Panc1 (cell line): ENCODE measurements at regions not wholly inside any gene's neighbourhood (a gene's known extent, or its start where the extent isn't known, plus 50 kb on each side); places are given as distances from the start of the nearest gene placed in this dataset.

Source experiments
- ATAC-seq: fragments of 200-7000 bp; cut with Tn5 transposase; 2 replicates; pipeline ENCODE4 v1.9.1; 2020; ENCODE audit warnings: mild to moderate bottlenecking, moderate library complexity
- BruUV-seq: library from RNA; stranded (reverse); fragments of 400-500 nt; replicated peaks from 2 replicates; lab custom pipeline; 2021; lab: Mats Ljungman, UMichigan
- CTCF ChIA-PET: fragments of 300-600 bp; sonication (Branson Sonifier 250); formaldehyde crosslinking; loops from one replicate; lab custom pipeline; 2022; ENCODE audit warnings: antibody characterized with exemption; lab: Charles Lee
- POLR2A ChIA-PET: fragments of 300-600 bp; sonication (Branson Sonifier 250); formaldehyde crosslinking; loops from one replicate; lab custom pipeline; 2022; ENCODE audit warnings: antibody characterized with exemption; lab: Charles Lee
- DNase-seq: peaks from one replicate; pipeline ENCODE4 v3.0.0-alpha.2; 2010; ENCODE audit warnings: low read depth, low spot score
- H3K27ac ChIP-seq: 2 replicates; pipeline ENCODE4 v1.5.1; 2011; ENCODE audit warnings: mild to moderate bottlenecking, low read length, inconsistent platforms
- H3K27me3 ChIP-seq: fragments of 200-500 bp; sonication (Bioruptor generic); 2 replicates; pipeline ENCODE4 v1.6.0; 2014; ENCODE audit warnings: low read length, inconsistent platforms; ENCODE audit not compliant: control insufficient read depth, insufficient read depth
- H3K36me3 ChIP-seq: fragments of 200-500 bp; sonication (Bioruptor generic); 2 replicates; pipeline ENCODE4 v1.5.1; 2014; ENCODE audit warnings: inconsistent platforms, mild to moderate bottlenecking, low read length, moderate library complexity; ENCODE audit not compliant: control insufficient read depth, insufficient read depth
- H3K4me1 ChIP-seq: 2 replicates; pipeline ENCODE4 v1.5.1; 2011; ENCODE audit warnings: inconsistent platforms, mild to moderate bottlenecking, low read length, moderate library complexity; ENCODE audit not compliant: control insufficient read depth, insufficient read depth
- H3K4me3 ChIP-seq, 2 experiments: 2 replicates each; pipeline ENCODE4 v1.5.1; 2011 to 2012; ENCODE audit warnings: low read depth in 2 of 2, low read length in 2 of 2, mild to moderate bottlenecking in 2 of 2, inconsistent platforms in 1 of 2, moderate library complexity in 1 of 2
- H3K9me3 ChIP-seq: fragments of 200-500 bp; sonication (Bioruptor generic); 2 replicates; pipeline ENCODE4 v1.5.1; 2014; ENCODE audit warnings: low read depth, mild to moderate bottlenecking, inconsistent platforms, low read length, moderate library complexity; ENCODE audit not compliant: control insufficient read depth, insufficient read depth
- POLR2AphosphoS5 ChIP-seq: IDR thresholded peaks from 2 replicates; pipeline ENCODE4 v1.6.1; 2012; ENCODE audit warnings: mild to moderate bottlenecking, low read depth, low read length, moderate library complexity
- REST ChIP-seq, 2 experiments: IDR thresholded peaks; 2 replicates each; pipeline ENCODE4 v1.6.1; 2011 to 2012; ENCODE audit warnings: low read depth in 2 of 2, control low read depth in 1 of 2, low read length in 1 of 2, mild to moderate bottlenecking in 1 of 2, moderate library complexity in 1 of 2; ENCODE audit not compliant: insufficient read depth in 1 of 2
- SIN3A ChIP-seq: IDR thresholded peaks from 2 replicates; pipeline ENCODE4 v1.6.1; 2012; ENCODE audit warnings: low read depth, mild to moderate bottlenecking, low read length, moderate library complexity, borderline replicate concordance; ENCODE audit not compliant: insufficient read depth
- TCF7L2 ChIP-seq: IDR thresholded peaks from 2 replicates; pipeline ENCODE4 v1.6.1; 2011; ENCODE audit warnings: mild to moderate bottlenecking, low read depth, low read length, inconsistent platforms
- in situ Hi-C: cut with HindIII; loops from 2 replicates; pipeline ENCODE4 v1.10.0; 2016; ENCODE audit warnings: low sequenced_read_pairs, low pct_unique_long_range_greater_than_20kb
- intact Hi-C: fragments of 100-400 bp; cut with micrococcal nuclease; formaldehyde crosslinking; loops from one replicate; pipeline ENCODE4 v1.10.0; 2022; ENCODE audit not compliant: unreplicated experiment
- TF ChIP-seq, protein P1 (sequence below): fragments of 450-650 bp; IDR thresholded peaks from 2 replicates; pipeline ENCODE4 v1.5.1; 2017; ENCODE audit warnings: mild to moderate bottlenecking

DNA sequence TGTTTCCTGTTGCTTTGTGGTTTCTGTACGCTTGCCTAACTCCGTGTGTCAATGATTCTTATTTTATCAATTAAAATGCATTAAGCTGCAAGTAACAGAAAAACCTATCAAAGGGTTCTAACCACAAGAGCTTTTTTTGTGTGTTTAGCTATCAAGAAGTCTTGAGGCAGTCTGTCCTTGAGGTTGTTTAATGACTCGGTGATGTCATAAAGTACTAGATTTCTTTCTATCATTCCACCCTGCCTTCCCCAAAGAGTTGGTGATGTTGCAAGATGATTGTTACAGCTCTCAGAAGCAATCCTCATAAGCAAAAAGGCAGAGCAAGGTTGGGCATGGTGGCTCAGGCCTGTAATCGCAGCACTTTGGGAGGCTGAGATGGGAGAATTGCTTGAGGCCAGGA is 51.9 kb upstream of the SPTBN1 start:
- Histone ChIP-seq H3K36me3 (no peaks in the 10 kb centered on the region), H3K4me1 (no peaks in the 10 kb centered on the region), H3K4me3 (no peak overlapping the region), H3K27ac (no peak overlapping the region), H3K27me3 (peaks cover 11% of the 10 kb centered on the region; the same call in 1 of the 2 replicates), H3K9me3 (no peaks in the 10 kb centered on the region)
- BruUV-seq: no TSS peak
- in situ Hi-C loops: no loop called here
- CTCF ChIA-PET: no interaction called here
- ATAC-seq (no peak), DNase-seq (no peak)
- TF ChIP-seq TCF7L2 (no peak), SIN3A (no peak), POLR2AphosphoS5 (no peak), REST (IDR thresholded peaks at IDR 0.05; ENCODE audit: insufficient read depth in 1 of 2, low read depth in 2 of 2, low read length in 1 of 2) (no peak)
- TF ChIP-seq, protein P1, sequence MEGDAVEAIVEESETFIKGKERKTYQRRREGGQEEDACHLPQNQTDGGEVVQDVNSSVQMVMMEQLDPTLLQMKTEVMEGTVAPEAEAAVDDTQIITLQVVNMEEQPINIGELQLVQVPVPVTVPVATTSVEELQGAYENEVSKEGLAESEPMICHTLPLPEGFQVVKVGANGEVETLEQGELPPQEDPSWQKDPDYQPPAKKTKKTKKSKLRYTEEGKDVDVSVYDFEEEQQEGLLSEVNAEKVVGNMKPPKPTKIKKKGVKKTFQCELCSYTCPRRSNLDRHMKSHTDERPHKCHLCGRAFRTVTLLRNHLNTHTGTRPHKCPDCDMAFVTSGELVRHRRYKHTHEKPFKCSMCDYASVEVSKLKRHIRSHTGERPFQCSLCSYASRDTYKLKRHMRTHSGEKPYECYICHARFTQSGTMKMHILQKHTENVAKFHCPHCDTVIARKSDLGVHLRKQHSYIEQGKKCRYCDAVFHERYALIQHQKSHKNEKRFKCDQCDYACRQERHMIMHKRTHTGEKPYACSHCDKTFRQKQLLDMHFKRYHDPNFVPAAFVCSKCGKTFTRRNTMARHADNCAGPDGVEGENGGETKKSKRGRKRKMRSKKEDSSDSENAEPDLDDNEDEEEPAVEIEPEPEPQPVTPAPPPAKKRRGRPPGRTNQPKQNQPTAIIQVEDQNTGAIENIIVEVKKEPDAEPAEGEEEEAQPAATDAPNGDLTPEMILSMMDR: no peak
- POLR2A ChIA-PET: no interaction called here
- intact Hi-C loops: no loop called here

DNA sequence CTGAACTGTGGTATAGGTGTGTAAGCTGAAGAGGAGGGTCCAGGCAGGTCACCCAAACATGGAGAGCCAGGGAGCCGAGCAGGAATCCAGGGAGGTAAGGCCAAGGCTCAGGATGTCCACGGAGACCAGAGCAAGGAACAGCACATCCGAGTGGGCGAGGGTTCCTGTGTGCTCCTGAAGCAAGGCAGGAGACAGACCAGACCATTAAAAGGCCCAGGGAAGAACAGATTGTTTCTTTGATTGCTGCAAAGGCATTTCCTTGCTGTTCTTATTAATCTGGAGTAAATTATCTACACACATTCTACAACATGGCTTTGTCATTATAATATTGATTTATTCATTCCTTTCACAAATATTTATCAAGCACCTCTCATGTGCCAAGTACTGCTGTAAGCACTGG is 50.1 kb upstream of the SPTBN1 start:
- CTCF ChIA-PET: no interaction called here
- ATAC-seq (no peak), DNase-seq (no peak)
- Histone ChIP-seq H3K27ac (no peak overlapping the region), H3K36me3 (no peaks in the 10 kb centered on the region), H3K4me1 (no peaks in the 10 kb centered on the region), H3K4me3 (no peak overlapping the region), H3K9me3 (no peaks in the 10 kb centered on the region), H3K27me3 (peaks cover 8% of the 10 kb centered on the region; the same call in 1 of the 2 replicates)
- in situ Hi-C loops: no loop called here
- intact Hi-C loops: no loop called here
- TF ChIP-seq, protein P1: no peak
- TF ChIP-seq REST (IDR thresholded peaks at IDR 0.05; ENCODE audit: insufficient read depth in 1 of 2, low read depth in 2 of 2, low read length in 1 of 2): no peak
- no peak for TF ChIP-seq POLR2AphosphoS5
- no peak for TF ChIP-seq TCF7L2
- no peak for TF ChIP-seq SIN3A
- BruUV-seq: no TSS peak
- POLR2A ChIA-PET: no interaction called here
